Transverse colon (tissue), 4 donors: ENCODE measurements at regions not wholly inside any gene's neighbourhood (a gene's known extent, or its start where the extent isn't known, plus 50 kb on each side); places are given as distances from the start of the nearest gene placed in this dataset.

Source experiments
- POLR2AphosphoS5 ChIP-seq, 3 donors: sonication (generic); formaldehyde crosslinking; IDR thresholded peaks; one replicate each; pipeline ENCODE4 v1.6.1; 2016; ENCODE audit warnings: antibody characterized with exemption in 3 of 3
- TF ChIP-seq, protein P1 (sequence below), 5 experiments: fragments of 200-600 bp in 3 of 5; fragments of 450-650 bp in 2 of 5; sonication (generic) in 3 of 5; IDR thresholded peaks; 1 replicate in 2 of 5; 2 replicates in 3 of 5; pipeline ENCODE4 v1.5.1; 2016 to 2017; ENCODE audit warnings: antibody characterized with exemption in 5 of 5, inconsistent platforms in 3 of 5, mild to moderate bottlenecking in 2 of 5, moderate library complexity in 1 of 5

DNA sequence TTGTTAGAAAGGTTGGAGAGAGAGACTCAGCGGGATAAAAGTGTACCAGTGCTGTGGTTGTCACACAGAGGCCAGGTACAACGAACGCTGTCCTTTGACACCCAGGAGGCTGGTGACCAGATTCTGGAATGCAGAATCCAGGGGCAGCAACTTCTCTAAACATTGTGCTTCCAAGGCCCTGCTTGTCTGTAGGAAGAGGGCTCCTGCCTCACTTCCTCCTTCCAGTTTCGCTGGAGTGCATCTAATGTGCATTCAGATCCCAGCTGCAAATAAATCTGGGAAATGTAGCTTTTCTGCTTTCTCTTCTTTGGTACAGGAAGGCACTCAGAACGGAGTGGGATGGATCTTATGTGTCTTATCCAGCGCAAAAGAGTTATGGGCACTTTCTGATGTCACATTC, 171.8 kb upstream of the ATP5MC3 start:
- TF ChIP-seq, protein P1, sequence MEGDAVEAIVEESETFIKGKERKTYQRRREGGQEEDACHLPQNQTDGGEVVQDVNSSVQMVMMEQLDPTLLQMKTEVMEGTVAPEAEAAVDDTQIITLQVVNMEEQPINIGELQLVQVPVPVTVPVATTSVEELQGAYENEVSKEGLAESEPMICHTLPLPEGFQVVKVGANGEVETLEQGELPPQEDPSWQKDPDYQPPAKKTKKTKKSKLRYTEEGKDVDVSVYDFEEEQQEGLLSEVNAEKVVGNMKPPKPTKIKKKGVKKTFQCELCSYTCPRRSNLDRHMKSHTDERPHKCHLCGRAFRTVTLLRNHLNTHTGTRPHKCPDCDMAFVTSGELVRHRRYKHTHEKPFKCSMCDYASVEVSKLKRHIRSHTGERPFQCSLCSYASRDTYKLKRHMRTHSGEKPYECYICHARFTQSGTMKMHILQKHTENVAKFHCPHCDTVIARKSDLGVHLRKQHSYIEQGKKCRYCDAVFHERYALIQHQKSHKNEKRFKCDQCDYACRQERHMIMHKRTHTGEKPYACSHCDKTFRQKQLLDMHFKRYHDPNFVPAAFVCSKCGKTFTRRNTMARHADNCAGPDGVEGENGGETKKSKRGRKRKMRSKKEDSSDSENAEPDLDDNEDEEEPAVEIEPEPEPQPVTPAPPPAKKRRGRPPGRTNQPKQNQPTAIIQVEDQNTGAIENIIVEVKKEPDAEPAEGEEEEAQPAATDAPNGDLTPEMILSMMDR (IDR thresholded peaks at IDR 0.05): no peak
- no peak for TF ChIP-seq POLR2AphosphoS5 (IDR thresholded peaks at IDR 0.05)
